HEK293 (cell line): ENCODE measurements at regions not wholly inside any gene's neighbourhood (a gene's known extent, or its start where the extent isn't known, plus 50 kb on each side); places are given as distances from the start of the nearest gene placed in this dataset.

Experiments
- CTCF ChIA-PET: fragments of 350-600 bp; formaldehyde crosslinking; extraction: SDS; loops from one replicate; lab custom pipeline; 2021; ENCODE audit warnings: antibody characterized with exemption; lab: Yijun Ruan, JAX
- POLR2A ChIA-PET: fragments of 300-600 bp; formaldehyde crosslinking; extraction: SDS; loops from one replicate; lab custom pipeline; 2020; ENCODE audit warnings: antibody characterized with exemption, inconsistent platforms; lab: Yijun Ruan, JAX
- H3K27ac ChIP-seq: fragments of 200-500 bp; sonication (Bioruptor generic); 2 replicates; pipeline ENCODE4 v1.5.1; 2014; ENCODE audit warnings: low read depth, low read length, control low read depth, inconsistent platforms; ENCODE audit errors: extremely low read depth
- H3K36me3 ChIP-seq, 2 experiments: fragments of 200-500 bp in 1 of 2; sonication (Bioruptor generic) in 1 of 2; 1 replicate in 1 of 2; 2 replicates in 1 of 2; pipeline ENCODE4 v1.5.1; 2014 to 2017; ENCODE audit warnings: inconsistent platforms in 2 of 2, low read length in 2 of 2; ENCODE audit not compliant: control insufficient read depth in 2 of 2, insufficient read depth in 1 of 2
- H3K4me1 ChIP-seq: fragments of 200-500 bp; sonication (Bioruptor generic); 2 replicates; pipeline ENCODE4 v1.5.1; 2014; ENCODE audit warnings: mild to moderate bottlenecking, low read length, inconsistent platforms; ENCODE audit not compliant: control insufficient read depth, insufficient read depth
- H3K4me3 ChIP-seq: 2 replicates; pipeline ENCODE4 v1.5.1; 2011; ENCODE audit warnings: low read depth, mild to moderate bottlenecking, control low read depth, low read length, moderate library complexity
- H3K9me3 ChIP-seq: fragments of 200-500 bp; sonication (Bioruptor generic); 2 replicates; pipeline ENCODE4 v1.5.1; 2014; ENCODE audit warnings: low read depth, low read length, inconsistent platforms; ENCODE audit not compliant: control insufficient read depth, insufficient read depth
- GLI2 ChIP-seq: fragments of 450-650 bp; formaldehyde crosslinking; IDR thresholded peaks from 2 replicates; pipeline ENCODE4; 2017; ENCODE audit warnings: missing biosample characterization, missing genetic modification characterization, low read depth, borderline replicate concordance
- GLI4 ChIP-seq: fragments of 450-650 bp; formaldehyde crosslinking; IDR thresholded peaks from 2 replicates; pipeline ENCODE4 v1.5.1; 2016; ENCODE audit warnings: missing biosample characterization, missing genetic modification characterization
- HOXA7 ChIP-seq: sonication (generic); formaldehyde crosslinking; IDR thresholded peaks from 2 replicates; pipeline ENCODE4 v1.8.1; 2022; ENCODE audit warnings: missing genetic modification reagents, borderline replicate concordance
- KLF1 ChIP-seq: fragments of 450-650 bp; formaldehyde crosslinking; IDR thresholded peaks from 2 replicates; pipeline ENCODE4 v1.5.1; 2016; ENCODE audit warnings: missing biosample characterization, missing genetic modification characterization
- PRDM1 ChIP-seq: fragments of 450-650 bp; formaldehyde crosslinking; IDR thresholded peaks from 2 replicates; pipeline ENCODE4; 2016; ENCODE audit warnings: missing biosample characterization, missing genetic modification characterization
- REPIN1 ChIP-seq: fragments of 450-650 bp; formaldehyde crosslinking; IDR thresholded peaks from 2 replicates; pipeline ENCODE4 v1.5.1; 2017; ENCODE audit warnings: missing biosample characterization, missing genetic modification characterization, low read depth
- SP3 ChIP-seq: fragments of 450-650 bp; formaldehyde crosslinking; IDR thresholded peaks from 2 replicates; pipeline ENCODE4 v1.5.1; 2016; ENCODE audit warnings: missing biosample characterization, missing genetic modification characterization
- ZBTB20 ChIP-seq: fragments of 450-650 bp; formaldehyde crosslinking; IDR thresholded peaks from 2 replicates; pipeline ENCODE4 v1.5.1; 2016; ENCODE audit warnings: missing biosample characterization, missing genetic modification characterization
- ZEB2 ChIP-seq: fragments of 450-650 bp; formaldehyde crosslinking; IDR thresholded peaks from 2 replicates; pipeline ENCODE4 v1.5.1; 2016; ENCODE audit warnings: missing biosample characterization, missing genetic modification characterization
- ZFHX2 ChIP-seq: fragments of 450-650 bp; formaldehyde crosslinking; conservative IDR thresholded peaks from 2 replicates; pipeline ENCODE4 v1.5.1; 2016; ENCODE audit warnings: missing biosample characterization, missing genetic modification characterization
- ZNF10 ChIP-seq: fragments of 450-650 bp; formaldehyde crosslinking; IDR thresholded peaks from 2 replicates; pipeline ENCODE4 v1.5.1; 2017; ENCODE audit warnings: missing biosample characterization, missing genetic modification characterization
- ZNF138 ChIP-seq: fragments of 450-650 bp; formaldehyde crosslinking; IDR thresholded peaks from 2 replicates; pipeline ENCODE4 v1.5.1; 2016; ENCODE audit warnings: missing biosample characterization, missing genetic modification characterization, borderline replicate concordance
- ZNF140 ChIP-seq: fragments of 450-650 bp; formaldehyde crosslinking; IDR thresholded peaks from 2 replicates; pipeline ENCODE4 v1.5.1; 2016; ENCODE audit warnings: missing biosample characterization, missing genetic modification characterization
- ZNF19 ChIP-seq: fragments of 450-650 bp; formaldehyde crosslinking; IDR thresholded peaks from 2 replicates; pipeline ENCODE4; 2016; ENCODE audit warnings: missing biosample characterization, missing genetic modification characterization, low read depth
- ZNF239 ChIP-seq: fragments of 450-650 bp; formaldehyde crosslinking; IDR thresholded peaks from 2 replicates; pipeline ENCODE4 v1.5.1; 2016; ENCODE audit warnings: missing biosample characterization, missing genetic modification characterization
- ZNF423 ChIP-seq: fragments of 450-650 bp; formaldehyde crosslinking; IDR thresholded peaks from 2 replicates; pipeline ENCODE4 v1.5.1; 2016; ENCODE audit warnings: missing biosample characterization, missing genetic modification characterization
- ZNF48 ChIP-seq: fragments of 450-650 bp; formaldehyde crosslinking; IDR thresholded peaks from 2 replicates; pipeline ENCODE4 v1.5.1; 2016; ENCODE audit warnings: missing biosample characterization, missing genetic modification characterization
- ZNF501 ChIP-seq: fragments of 450-650 bp; formaldehyde crosslinking; IDR thresholded peaks from 2 replicates; pipeline ENCODE4 v1.5.1; 2016; ENCODE audit warnings: missing biosample characterization, missing genetic modification characterization
- ZNF560 ChIP-seq: fragments of 450-650 bp; formaldehyde crosslinking; IDR thresholded peaks from 2 replicates; pipeline ENCODE4 v1.5.1; 2017; ENCODE audit warnings: missing biosample characterization, missing genetic modification characterization, borderline replicate concordance
- ZNF654 ChIP-seq: fragments of 450-650 bp; formaldehyde crosslinking; IDR thresholded peaks from 2 replicates; pipeline ENCODE4 v1.5.1; 2016; ENCODE audit warnings: low read depth, missing biosample characterization, missing genetic modification characterization
- ZNF776 ChIP-seq: fragments of 450-650 bp; formaldehyde crosslinking; IDR thresholded peaks from 2 replicates; pipeline ENCODE4 v1.5.0; 2017; ENCODE audit warnings: missing biosample characterization, missing genetic modification characterization, borderline replicate concordance
- ZNF830 ChIP-seq: fragments of 450-650 bp; IDR thresholded peaks from 2 replicates; pipeline ENCODE4 v1.5.0; 2018; ENCODE audit warnings: missing biosample characterization, missing genetic modification characterization, low read depth, mild to moderate bottlenecking, moderate library complexity
- TF ChIP-seq, protein P1 (sequence below): fragments of 450-650 bp; formaldehyde crosslinking; IDR thresholded peaks from 2 replicates; pipeline ENCODE4 v1.5.1; 2016; ENCODE audit warnings: missing biosample characterization, missing genetic modification characterization, low read depth
- TF ChIP-seq, protein P2 (sequence below): fragments of 450-650 bp; formaldehyde crosslinking; IDR thresholded peaks from 2 replicates; pipeline ENCODE4 v1.5.1; 2017; ENCODE audit warnings: missing biosample characterization, missing genetic modification characterization
- TF ChIP-seq, protein P3 (sequence below): fragments of 450-650 bp; formaldehyde crosslinking; conservative IDR thresholded peaks from 2 replicates; pipeline ENCODE4 v1.5.1; 2016; ENCODE audit warnings: low read depth, missing biosample characterization, missing genetic modification characterization

- TF ChIP-seq REPIN1 (tag by site-specific recombination) (no peak), SP3 (no peak), ZNF10 (no peak), GLI2 (no peak), ZNF501 (tag by site-specific recombination) (no peak), KLF1 (tag by site-specific recombination) (no peak), ZNF138 (tag by site-specific recombination) (no peak), ZEB2 (no peak), ZNF654 (tag by site-specific recombination) (no peak)
- no peaks in the 10 kb centered on the region for H3K9me3 ChIP-seq
- ChIA-PET CTCF (interaction anchor here (1.4 kb wide), 1 partner anchor 10 kb away, joined by 4 read pairs; no protein-coding TSS in a partner anchor), POLR2A (no interaction called here)
- no peaks in the 10 kb centered on the region for H3K36me3 ChIP-seq
- H3K4me1 ChIP-seq = no peaks in the 10 kb centered on the region
- H3K4me3 ChIP-seq = no peak overlapping the region
- no peak overlapping the region for H3K27ac ChIP-seq
Measured at GRCh38 chr6:49155316-49155715, 307.7 kb downstream of the MMUT start.

DNA sequence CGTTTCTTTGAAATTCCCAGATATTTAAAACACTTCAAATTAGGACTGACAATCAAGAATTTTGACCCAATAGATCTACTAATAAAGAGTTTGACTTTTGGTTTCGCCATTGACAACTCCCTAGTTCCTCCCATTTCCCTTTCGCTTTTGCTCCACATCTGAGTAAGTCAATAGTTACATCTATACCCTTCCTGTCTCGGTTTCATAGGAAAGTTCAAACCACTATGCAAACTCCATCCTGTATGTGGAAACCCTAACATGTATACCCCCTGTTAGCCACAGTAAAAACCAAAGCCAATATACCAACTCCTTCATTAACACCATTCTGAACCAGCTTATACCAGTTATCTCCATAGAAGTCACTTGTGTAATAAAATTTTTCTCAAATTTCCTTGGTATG is 311.1 kb downstream of the MMUT start:
- Histone ChIP-seq H3K4me3 (no peak overlapping the region), H3K9me3 (no peaks in the 10 kb centered on the region), H3K4me1 (no peaks in the 10 kb centered on the region), H3K27ac (no peak overlapping the region), H3K36me3 (no peaks in the 10 kb centered on the region)
- CTCF ChIA-PET = no interaction called here
- POLR2A ChIA-PET = no interaction called here
- TF ChIP-seq, protein P1, sequence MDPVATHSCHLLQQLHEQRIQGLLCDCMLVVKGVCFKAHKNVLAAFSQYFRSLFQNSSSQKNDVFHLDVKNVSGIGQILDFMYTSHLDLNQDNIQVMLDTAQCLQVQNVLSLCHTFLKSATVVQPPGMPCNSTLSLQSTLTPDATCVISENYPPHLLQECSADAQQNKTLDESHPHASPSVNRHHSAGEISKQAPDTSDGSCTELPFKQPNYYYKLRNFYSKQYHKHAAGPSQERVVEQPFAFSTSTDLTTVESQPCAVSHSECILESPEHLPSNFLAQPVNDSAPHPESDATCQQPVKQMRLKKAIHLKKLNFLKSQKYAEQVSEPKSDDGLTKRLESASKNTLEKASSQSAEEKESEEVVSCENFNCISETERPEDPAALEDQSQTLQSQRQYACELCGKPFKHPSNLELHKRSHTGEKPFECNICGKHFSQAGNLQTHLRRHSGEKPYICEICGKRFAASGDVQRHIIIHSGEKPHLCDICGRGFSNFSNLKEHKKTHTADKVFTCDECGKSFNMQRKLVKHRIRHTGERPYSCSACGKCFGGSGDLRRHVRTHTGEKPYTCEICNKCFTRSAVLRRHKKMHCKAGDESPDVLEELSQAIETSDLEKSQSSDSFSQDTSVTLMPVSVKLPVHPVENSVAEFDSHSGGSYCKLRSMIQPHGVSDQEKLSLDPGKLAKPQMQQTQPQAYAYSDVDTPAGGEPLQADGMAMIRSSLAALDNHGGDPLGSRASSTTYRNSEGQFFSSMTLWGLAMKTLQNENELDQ (tag by site-specific recombination) = no peak
- TF ChIP-seq ZFHX2 (tag by site-specific recombination) = no peak
- no peak for TF ChIP-seq ZNF776 (tag by site-specific recombination)
- TF ChIP-seq ZNF423 (tag by site-specific recombination) = no peak
- no peak for TF ChIP-seq ZNF560 (tag by site-specific recombination)

- TF ChIP-seq HOXA7 (CRISPR knock-in tag) = no peak
- no peak for TF ChIP-seq ZNF239 (tag by site-specific recombination)
- H3K27ac ChIP-seq = no peak overlapping the region
- CTCF ChIA-PET = no interaction called here
- H3K9me3 ChIP-seq = no peaks in the 10 kb centered on the region
- H3K4me3 ChIP-seq = no peak overlapping the region
- H3K36me3 ChIP-seq = no peaks in the 10 kb centered on the region
- POLR2A ChIA-PET = no interaction called here
- no peaks in the 10 kb centered on the region for H3K4me1 ChIP-seq
Measured at GRCh38 chr6:49151461-49151860, 311.6 kb downstream of the MMUT start.

- Histone ChIP-seq H3K4me3 (no peak overlapping the region), H3K27ac (no peak overlapping the region), H3K36me3 (no peaks in the 10 kb centered on the region), H3K9me3 (no peaks in the 10 kb centered on the region), H3K4me1 (no peaks in the 10 kb centered on the region)
- ChIA-PET CTCF (no interaction called here), POLR2A (no interaction called here)
- no peak for TF ChIP-seq ZNF830 (tag by site-specific recombination)
- no peak for TF ChIP-seq ZNF140
- TF ChIP-seq ZNF19 = no peak
- TF ChIP-seq GLI4 (tag by site-specific recombination) = no peak
- TF ChIP-seq ZNF48 (tag by site-specific recombination) = no peak
- TF ChIP-seq, protein P2, sequence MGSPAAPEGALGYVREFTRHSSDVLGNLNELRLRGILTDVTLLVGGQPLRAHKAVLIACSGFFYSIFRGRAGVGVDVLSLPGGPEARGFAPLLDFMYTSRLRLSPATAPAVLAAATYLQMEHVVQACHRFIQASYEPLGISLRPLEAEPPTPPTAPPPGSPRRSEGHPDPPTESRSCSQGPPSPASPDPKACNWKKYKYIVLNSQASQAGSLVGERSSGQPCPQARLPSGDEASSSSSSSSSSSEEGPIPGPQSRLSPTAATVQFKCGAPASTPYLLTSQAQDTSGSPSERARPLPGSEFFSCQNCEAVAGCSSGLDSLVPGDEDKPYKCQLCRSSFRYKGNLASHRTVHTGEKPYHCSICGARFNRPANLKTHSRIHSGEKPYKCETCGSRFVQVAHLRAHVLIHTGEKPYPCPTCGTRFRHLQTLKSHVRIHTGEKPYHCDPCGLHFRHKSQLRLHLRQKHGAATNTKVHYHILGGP = no peak
- TF ChIP-seq ZBTB20 (tag by site-specific recombination) = no peak
- TF ChIP-seq PRDM1 (tag by site-specific recombination) = no peak
- TF ChIP-seq, protein P3, sequence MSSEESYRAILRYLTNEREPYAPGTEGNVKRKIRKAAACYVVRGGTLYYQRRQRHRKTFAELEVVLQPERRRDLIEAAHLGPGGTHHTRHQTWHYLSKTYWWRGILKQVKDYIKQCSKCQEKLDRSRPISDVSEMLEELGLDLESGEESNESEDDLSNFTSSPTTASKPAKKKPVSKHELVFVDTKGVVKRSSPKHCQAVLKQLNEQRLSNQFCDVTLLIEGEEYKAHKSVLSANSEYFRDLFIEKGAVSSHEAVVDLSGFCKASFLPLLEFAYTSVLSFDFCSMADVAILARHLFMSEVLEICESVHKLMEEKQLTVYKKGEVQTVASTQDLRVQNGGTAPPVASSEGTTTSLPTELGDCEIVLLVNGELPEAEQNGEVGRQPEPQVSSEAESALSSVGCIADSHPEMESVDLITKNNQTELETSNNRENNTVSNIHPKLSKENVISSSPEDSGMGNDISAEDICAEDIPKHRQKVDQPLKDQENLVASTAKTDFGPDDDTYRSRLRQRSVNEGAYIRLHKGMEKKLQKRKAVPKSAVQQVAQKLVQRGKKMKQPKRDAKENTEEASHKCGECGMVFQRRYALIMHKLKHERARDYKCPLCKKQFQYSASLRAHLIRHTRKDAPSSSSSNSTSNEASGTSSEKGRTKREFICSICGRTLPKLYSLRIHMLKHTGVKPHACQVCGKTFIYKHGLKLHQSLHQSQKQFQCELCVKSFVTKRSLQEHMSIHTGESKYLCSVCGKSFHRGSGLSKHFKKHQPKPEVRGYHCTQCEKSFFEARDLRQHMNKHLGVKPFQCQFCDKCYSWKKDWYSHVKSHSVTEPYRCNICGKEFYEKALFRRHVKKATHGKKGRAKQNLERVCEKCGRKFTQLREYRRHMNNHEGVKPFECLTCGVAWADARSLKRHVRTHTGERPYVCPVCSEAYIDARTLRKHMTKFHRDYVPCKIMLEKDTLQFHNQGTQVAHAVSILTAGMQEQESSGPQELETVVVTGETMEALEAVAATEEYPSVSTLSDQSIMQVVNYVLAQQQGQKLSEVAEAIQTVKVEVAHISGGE = no peak
Measured at GRCh38 chr6:49151033-49151432, 312.0 kb downstream of the MMUT start.
